ENCODE measurements at regions not wholly inside any gene's neighbourhood (a gene's known extent, or its start where the extent isn't known, plus 50 kb on each side); places are given as distances from the start of the nearest gene placed in this dataset.

GRCh38 chr13:76231522-76232167, 595.5 kb downstream of the LMO7 start:
- no peak for TF ChIP-seq CTCF (IDR thresholded peaks at IDR 0.05)
- no peak for TF ChIP-seq EP300 (IDR thresholded peaks at IDR 0.05)
- no peak for TF ChIP-seq POLR2AphosphoS5 (IDR thresholded peaks at IDR 0.05)
- TF ChIP-seq POLR2A (IDR thresholded peaks at IDR 0.05), result no peak

All from upper lobe of left lung (tissue), 4 donors.